Right lobe of liver (tissue), 4 donors: ENCODE measurements at regions not wholly inside any gene's neighbourhood (a gene's known extent, or its start where the extent isn't known, plus 50 kb on each side); places are given as distances from the start of the nearest gene placed in this dataset.

Experiments used
- CTCF ChIP-seq, 4 donors: fragments of 200-600 bp in 3 of 4; fragments of 450-650 bp in 1 of 4; IDR thresholded peaks; one replicate each; pipeline versions ENCODE4 v1.5.1 to v1.8.0; 2016 to 2022; ENCODE audit warnings: antibody characterized with exemption in 4 of 4, mild to moderate bottlenecking in 2 of 4
- POLR2A ChIP-seq: fragments of 450-650 bp; IDR thresholded peaks from one replicate; pipeline ENCODE4 v1.6.1; 2017; ENCODE audit warnings: antibody characterized with exemption, mild to moderate bottlenecking
- donor health status: DM: no; HTN: no; CAD: no.
- donor health status: DM: no; HTN: no; CAD: no.
- donor health status: DM: no; HTN: yes; CAD: no.

- no peak for TF ChIP-seq CTCF (IDR thresholded peaks at IDR 0.05)
- TF ChIP-seq POLR2A: no peak
These were observed 142.4 kb downstream of the SMIM20 start for GRCh38 chr4:26056406-26056805.
